ENCODE measurements at regions not wholly inside any gene's neighbourhood (a gene's known extent, or its start where the extent isn't known, plus 50 kb on each side); places are given as distances from the start of the nearest gene placed in this dataset.

DNA sequence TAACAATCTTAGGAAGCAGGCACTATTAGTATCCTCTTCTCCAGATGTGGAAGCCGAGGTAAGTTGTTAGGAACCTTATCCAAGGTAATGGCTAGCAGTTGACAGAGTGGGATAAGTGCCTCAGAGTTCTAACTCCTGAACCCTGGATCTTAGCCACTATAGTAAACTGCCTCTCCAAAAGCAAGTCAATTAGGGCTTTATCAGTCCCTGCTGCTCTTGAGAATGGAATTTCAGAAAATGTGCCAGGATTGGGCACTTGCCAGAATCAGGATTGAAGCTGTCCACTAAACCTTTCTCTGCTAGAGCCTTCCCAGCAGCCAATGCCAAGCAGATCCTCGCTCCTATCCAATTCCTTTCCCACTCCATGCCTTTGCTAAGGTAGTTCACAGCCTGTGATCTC lies 777.5 kb upstream of the POM121L12 start:
- no peak overlapping the region for H3K4me3 ChIP-seq (ENCODE audit: low read depth, low read length)
- no peak for DNase-seq (ENCODE audit: low read depth)
- TF ChIP-seq, protein P1, sequence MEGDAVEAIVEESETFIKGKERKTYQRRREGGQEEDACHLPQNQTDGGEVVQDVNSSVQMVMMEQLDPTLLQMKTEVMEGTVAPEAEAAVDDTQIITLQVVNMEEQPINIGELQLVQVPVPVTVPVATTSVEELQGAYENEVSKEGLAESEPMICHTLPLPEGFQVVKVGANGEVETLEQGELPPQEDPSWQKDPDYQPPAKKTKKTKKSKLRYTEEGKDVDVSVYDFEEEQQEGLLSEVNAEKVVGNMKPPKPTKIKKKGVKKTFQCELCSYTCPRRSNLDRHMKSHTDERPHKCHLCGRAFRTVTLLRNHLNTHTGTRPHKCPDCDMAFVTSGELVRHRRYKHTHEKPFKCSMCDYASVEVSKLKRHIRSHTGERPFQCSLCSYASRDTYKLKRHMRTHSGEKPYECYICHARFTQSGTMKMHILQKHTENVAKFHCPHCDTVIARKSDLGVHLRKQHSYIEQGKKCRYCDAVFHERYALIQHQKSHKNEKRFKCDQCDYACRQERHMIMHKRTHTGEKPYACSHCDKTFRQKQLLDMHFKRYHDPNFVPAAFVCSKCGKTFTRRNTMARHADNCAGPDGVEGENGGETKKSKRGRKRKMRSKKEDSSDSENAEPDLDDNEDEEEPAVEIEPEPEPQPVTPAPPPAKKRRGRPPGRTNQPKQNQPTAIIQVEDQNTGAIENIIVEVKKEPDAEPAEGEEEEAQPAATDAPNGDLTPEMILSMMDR (IDR thresholded peaks at IDR 0.05; ENCODE audit: insufficient read depth, low read depth, low read length, missing control alignments) = no peak

DNA sequence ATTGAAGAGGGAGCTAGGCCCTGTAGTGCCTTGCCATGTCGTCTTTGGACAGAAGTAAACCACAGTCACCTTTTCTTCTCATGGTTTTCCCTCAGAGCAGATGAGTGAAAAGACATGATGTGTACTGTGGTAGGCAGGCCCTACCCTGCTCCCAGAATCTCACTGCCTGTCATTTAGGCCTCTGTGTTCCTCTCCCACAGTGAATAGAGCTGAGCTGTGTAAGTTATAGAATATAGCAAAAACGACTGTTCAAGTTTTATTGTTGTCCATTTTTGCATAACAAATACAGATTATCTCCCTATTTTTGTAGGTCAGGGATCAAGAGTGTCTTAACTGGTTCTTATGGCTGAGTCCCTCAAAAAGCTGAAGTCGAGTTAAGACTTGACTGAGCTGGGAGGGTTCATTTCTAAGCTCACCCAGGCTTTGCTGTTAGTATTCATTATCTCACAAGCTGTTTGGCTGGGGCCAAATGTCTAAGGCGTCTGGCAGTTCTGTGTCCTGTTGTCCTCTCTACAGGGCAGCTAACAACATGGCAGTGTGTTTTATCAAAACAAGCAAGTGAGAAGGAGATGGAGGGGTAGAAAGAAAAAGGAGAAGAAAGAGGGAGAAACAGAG lies 780.9 kb upstream of the POM121L12 start:
- DNase-seq (ENCODE audit: low read depth) = no peak
- no peak overlapping the region for H3K4me3 ChIP-seq (ENCODE audit: low read depth, low read length)
- TF ChIP-seq, protein P1 (IDR thresholded peaks at IDR 0.05; ENCODE audit: insufficient read depth, low read depth, low read length, missing control alignments) = no peak

DNA sequence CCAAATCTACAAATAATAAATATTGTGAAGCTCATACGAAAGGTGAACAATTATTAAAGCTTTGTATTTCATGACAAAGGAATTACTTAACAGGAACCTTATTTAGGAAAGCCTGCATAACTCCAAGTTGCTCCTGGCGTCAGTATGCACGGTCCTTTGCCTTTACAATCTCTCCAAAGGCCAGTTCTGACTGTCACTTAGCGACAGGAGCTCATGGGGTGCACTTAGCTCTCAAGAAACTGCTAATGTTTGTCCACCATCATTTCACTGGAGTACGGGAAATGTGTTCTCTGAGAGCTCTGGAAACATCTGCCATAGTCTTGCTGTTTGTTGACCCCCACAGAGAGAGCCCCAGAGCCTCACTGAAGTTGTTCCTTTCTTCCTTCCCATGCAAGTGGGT lies 781.5 kb upstream of the POM121L12 start:
- no peak overlapping the region for H3K4me3 ChIP-seq (ENCODE audit: low read depth, low read length)
- no peak for DNase-seq (ENCODE audit: low read depth)
- TF ChIP-seq, protein P1 (IDR thresholded peaks at IDR 0.05; ENCODE audit: insufficient read depth, low read depth, low read length, missing control alignments) = no peak

DNA sequence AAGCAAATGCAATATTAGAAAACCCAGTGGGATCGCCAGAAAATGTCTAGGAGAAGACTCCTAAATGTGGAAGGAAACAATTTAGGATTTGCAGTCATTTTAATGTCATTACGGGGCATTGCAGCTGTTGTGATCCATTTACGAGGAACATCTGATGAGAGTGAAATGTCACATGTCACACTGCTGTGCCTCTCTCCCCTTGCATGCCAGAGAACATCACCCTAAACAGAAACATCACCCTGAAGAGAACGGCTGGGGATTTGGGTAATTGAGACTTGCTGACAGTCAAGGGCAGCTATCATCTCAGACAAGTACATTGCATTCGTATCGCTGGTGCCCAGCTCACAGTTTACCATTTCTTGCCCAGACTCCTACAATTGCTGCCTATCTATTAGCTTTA lies 785.7 kb upstream of the POM121L12 start:
- DNase-seq (ENCODE audit: low read depth) = no peak
- TF ChIP-seq, protein P1 (IDR thresholded peaks at IDR 0.05; ENCODE audit: insufficient read depth, low read depth, low read length, missing control alignments) = no peak
- H3K4me3 ChIP-seq (ENCODE audit: low read depth, low read length) = no peak overlapping the region

DNA sequence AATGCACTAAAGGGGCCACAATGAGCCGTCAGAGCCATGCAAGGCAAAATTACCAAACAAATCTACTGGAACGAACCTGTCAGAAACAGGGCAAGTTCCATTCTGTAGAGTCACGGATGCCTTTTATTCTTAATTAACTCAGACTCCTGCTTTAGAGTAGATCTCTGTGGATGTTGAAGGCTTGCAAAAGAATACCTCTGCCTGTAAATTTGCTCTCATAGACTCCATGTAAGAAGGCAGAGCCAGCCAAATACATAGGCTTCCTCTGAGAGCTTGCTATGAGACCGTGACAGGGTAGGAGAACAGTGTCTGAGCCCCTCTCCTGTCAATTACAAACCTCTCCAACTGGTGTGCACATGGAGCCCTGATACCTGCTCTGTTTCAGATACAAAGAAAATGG lies 787.9 kb upstream of the POM121L12 start:
- TF ChIP-seq, protein P1 (IDR thresholded peaks at IDR 0.05; ENCODE audit: insufficient read depth, low read depth, low read length, missing control alignments) = no peak
- DNase-seq (ENCODE audit: low read depth) = no peak
- H3K4me3 ChIP-seq (ENCODE audit: low read depth, low read length) = no peak overlapping the region

DNA sequence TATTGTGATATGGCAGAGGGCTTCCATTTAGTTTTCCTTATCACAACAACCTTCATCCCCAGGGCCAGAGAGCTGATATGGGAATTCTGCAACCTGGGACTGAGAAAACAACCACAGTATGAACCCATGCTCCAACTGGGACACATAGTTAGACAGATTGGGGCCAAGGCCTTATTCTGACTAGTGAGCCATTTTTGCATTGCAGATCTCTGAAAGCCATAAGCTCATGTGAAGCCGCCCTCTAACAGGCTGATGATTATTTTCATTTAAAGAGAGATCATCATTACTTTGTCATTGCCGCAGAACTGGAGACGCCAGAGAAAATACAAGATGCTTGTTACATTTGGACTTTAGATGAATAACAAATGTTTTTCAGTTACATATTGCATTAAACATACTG lies 791.7 kb upstream of the POM121L12 start:
- DNase-seq (ENCODE audit: low read depth) = no peak
- H3K4me3 ChIP-seq (ENCODE audit: low read depth, low read length) = no peak overlapping the region
- TF ChIP-seq, protein P1 (IDR thresholded peaks at IDR 0.05; ENCODE audit: insufficient read depth, low read depth, low read length, missing control alignments) = no peak

DNA sequence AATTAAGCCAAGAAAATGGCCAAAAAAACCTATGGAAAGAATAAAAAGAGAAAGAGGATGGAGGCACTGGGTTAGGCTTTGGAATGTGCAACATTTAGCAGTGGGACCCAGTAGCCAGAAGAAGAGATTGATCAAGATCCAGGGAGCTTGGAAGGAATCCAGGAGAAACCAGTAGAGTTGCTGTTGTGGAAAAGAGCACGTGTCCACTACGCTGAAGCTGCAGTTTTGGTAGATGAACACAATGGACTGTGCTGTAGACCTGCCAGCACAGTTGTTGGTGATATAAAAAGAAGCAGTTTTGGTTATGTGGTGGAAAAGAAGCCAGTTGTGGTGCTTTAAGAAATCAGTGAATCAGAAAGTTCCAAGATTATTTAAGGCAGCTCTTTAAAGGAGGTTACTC lies 802.2 kb upstream of the POM121L12 start:
- no peak overlapping the region for H3K4me3 ChIP-seq (ENCODE audit: low read depth, low read length)
- DNase-seq (ENCODE audit: low read depth) = no peak
- TF ChIP-seq, protein P1 (IDR thresholded peaks at IDR 0.05; ENCODE audit: insufficient read depth, low read depth, low read length, missing control alignments) = no peak

All from GM12865 (cell line).